Ovary (tissue), 3 donors: ENCODE measurements at regions not wholly inside any gene's neighbourhood (a gene's known extent, or its start where the extent isn't known, plus 50 kb on each side); places are given as distances from the start of the nearest gene placed in this dataset.

Source experiments
- EP300 ChIP-seq: sonication (generic); formaldehyde crosslinking; IDR thresholded peaks from one replicate; pipeline ENCODE4 v1.6.1; 2017; ENCODE audit warnings: antibody characterized with exemption
- POLR2A ChIP-seq: fragments of 450-650 bp; IDR thresholded peaks from one replicate; pipeline ENCODE4 v1.6.1; 2017; ENCODE audit warnings: antibody characterized with exemption, mild to moderate bottlenecking, moderate library complexity
- TF ChIP-seq, protein P1 (sequence below), 3 donors: fragments of 450-650 bp in 2 of 3; fragments of 200-600 bp in 1 of 3; IDR thresholded peaks; one replicate each; pipeline versions ENCODE4 v1.5.1 to v1.8.0; 2016 to 2022; ENCODE audit warnings: antibody characterized with exemption in 3 of 3, mild to moderate bottlenecking in 1 of 3
- donor health status: DM: no; HTN: no; CAD: no.

DNA sequence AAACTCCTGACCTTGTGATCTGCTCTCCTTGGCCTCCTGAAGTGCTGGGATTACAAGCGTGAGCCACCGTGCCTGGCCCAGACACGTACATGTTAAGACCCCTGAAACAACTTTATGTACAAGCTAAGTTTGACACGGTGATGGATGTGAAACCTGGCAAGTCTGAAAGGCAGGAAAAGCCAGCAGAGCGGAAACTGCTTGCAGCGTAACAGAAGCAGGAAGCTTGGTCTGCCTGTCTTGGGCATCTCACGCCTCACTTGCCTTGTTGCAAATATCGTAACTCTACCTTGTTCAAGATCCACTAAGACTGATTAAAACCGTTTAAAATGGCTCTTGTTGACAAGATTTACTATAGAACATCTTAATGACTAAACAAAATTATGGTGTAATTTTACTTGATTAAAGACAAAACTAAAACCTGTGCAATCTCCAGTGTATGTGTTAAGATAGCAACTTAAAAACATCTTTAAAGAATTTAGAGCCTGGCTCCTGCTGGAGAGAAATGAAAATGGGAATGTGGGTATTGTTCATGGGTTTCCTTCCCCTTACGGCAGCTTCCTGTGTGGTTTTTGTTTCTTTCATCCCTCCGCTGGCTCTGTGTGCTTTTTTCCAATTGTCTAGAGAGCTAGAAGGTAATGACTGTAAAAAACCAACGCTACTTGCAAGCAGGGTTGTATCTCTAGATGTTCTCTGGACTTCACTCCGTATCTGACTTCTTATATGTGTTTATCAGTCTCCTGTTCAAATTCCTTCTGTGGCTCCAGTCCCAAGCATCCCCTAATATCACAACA, 477.6 kb downstream of the XYLT1 start:
- TF ChIP-seq, protein P1, sequence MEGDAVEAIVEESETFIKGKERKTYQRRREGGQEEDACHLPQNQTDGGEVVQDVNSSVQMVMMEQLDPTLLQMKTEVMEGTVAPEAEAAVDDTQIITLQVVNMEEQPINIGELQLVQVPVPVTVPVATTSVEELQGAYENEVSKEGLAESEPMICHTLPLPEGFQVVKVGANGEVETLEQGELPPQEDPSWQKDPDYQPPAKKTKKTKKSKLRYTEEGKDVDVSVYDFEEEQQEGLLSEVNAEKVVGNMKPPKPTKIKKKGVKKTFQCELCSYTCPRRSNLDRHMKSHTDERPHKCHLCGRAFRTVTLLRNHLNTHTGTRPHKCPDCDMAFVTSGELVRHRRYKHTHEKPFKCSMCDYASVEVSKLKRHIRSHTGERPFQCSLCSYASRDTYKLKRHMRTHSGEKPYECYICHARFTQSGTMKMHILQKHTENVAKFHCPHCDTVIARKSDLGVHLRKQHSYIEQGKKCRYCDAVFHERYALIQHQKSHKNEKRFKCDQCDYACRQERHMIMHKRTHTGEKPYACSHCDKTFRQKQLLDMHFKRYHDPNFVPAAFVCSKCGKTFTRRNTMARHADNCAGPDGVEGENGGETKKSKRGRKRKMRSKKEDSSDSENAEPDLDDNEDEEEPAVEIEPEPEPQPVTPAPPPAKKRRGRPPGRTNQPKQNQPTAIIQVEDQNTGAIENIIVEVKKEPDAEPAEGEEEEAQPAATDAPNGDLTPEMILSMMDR (IDR thresholded peaks at IDR 0.05), result no peak
- TF ChIP-seq POLR2A (no peak), EP300 (no peak)
